Keratinocyte (primary cell): ENCODE measurements at regions not wholly inside any gene's neighbourhood (a gene's known extent, or its start where the extent isn't known, plus 50 kb on each side); places are given as distances from the start of the nearest gene placed in this dataset.

ENCODE experiments used
- DNase-seq: peaks from one replicate; pipeline ENCODE4 v3.0.0-alpha.2; 2011; ENCODE audit warnings: low read depth, missing footprints, low spot score
- FAIRE-seq: peaks from 2 replicates; lab custom pipeline; 2011; peaks lifted over from hg19 to GRCh38; lab: Jason Lieb, UNC
- H2AFZ ChIP-seq: 2 replicates; pipeline ENCODE4 v1.6.0; 2012; ENCODE audit warnings: low read length, control low read depth, inconsistent platforms; ENCODE audit not compliant: control insufficient read depth
- H3K27ac ChIP-seq: 2 replicates; pipeline ENCODE4 v1.5.1; 2011; ENCODE audit warnings: low read length; ENCODE audit not compliant: control insufficient read depth, insufficient read depth
- H3K27me3 ChIP-seq: 3 replicates; pipeline ENCODE4 v1.6.0; 2011; ENCODE audit warnings: low read length; ENCODE audit not compliant: control insufficient read depth, insufficient read depth; ENCODE audit errors: extremely low read depth
- H3K36me3 ChIP-seq, 2 experiments: 2 replicates in 1 of 2; 3 replicates in 1 of 2; pipeline ENCODE4 v1.5.1; 2011; ENCODE audit warnings: low read length in 2 of 2, mild to moderate bottlenecking in 1 of 2; ENCODE audit not compliant: control insufficient read depth in 2 of 2, insufficient read depth in 2 of 2; ENCODE audit errors: extremely low read depth in 1 of 2
- H3K4me1 ChIP-seq: 3 replicates; pipeline ENCODE4 v1.5.1; 2011; ENCODE audit warnings: low read length; ENCODE audit not compliant: control insufficient read depth, insufficient read depth; ENCODE audit errors: extremely low read depth
- H3K4me2 ChIP-seq: 3 replicates; pipeline ENCODE4 v1.6.0; 2011; ENCODE audit warnings: low read depth, low read length; ENCODE audit not compliant: control insufficient read depth, insufficient read depth; ENCODE audit errors: extremely low read depth
- H3K4me3 ChIP-seq, 3 experiments: fragments of 200-600 bp in 1 of 3; sonication (generic) in 1 of 3; 2 replicates in 2 of 3; 3 replicates in 1 of 3; pipeline ENCODE4 v1.5.1; 2011 to 2016; ENCODE audit warnings: low read length in 3 of 3, mild to moderate bottlenecking in 3 of 3, control low read depth in 2 of 3, inconsistent platforms in 1 of 3, low read depth in 1 of 3, mixed read lengths in 1 of 3, mixed run types in 1 of 3, moderate library complexity in 1 of 3; ENCODE audit not compliant: control insufficient read depth in 2 of 3, insufficient read depth in 2 of 3; ENCODE audit errors: extremely low read depth in 1 of 3
- H3K79me2 ChIP-seq: 2 replicates; pipeline ENCODE4 v1.6.0; 2012; ENCODE audit warnings: low read length; ENCODE audit not compliant: control insufficient read depth, insufficient read depth
- H3K9ac ChIP-seq: 3 replicates; pipeline ENCODE4 v1.6.0; 2011; ENCODE audit warnings: low read length; ENCODE audit not compliant: control insufficient read depth, insufficient read depth; ENCODE audit errors: extremely low read depth
- H3K9me1 ChIP-seq: 3 replicates; pipeline ENCODE4 v1.6.0; 2011; ENCODE audit warnings: low read length; ENCODE audit not compliant: control insufficient read depth, insufficient read depth; ENCODE audit errors: extremely low read depth
- H3K9me3 ChIP-seq: 2 replicates; pipeline ENCODE4 v1.5.1; 2012; ENCODE audit warnings: low read depth, low read length; ENCODE audit not compliant: control insufficient read depth
- H4K20me1 ChIP-seq: 3 replicates; pipeline ENCODE4 v1.6.0; 2011; ENCODE audit warnings: low read length; ENCODE audit not compliant: control insufficient read depth, insufficient read depth; ENCODE audit errors: extremely low read depth
- EZH2 ChIP-seq: IDR thresholded peaks from one replicate; pipeline ENCODE4 v1.6.1; 2012; ENCODE audit warnings: inconsistent platforms, mild to moderate bottlenecking, low read length, moderate library complexity
- dilution Hi-C: fragments of 300-500 bp; cut with MboI; formaldehyde crosslinking; loops from one replicate; pipeline ENCODE4 v1.7.0; 2020; ENCODE audit warnings: low sequenced_read_pairs; ENCODE audit not compliant: extremely low pct_ligation_motif_present
- TF ChIP-seq, protein P1 (sequence below), 3 experiments: IDR thresholded peaks in 1 of 3; conservative IDR thresholded peaks in 1 of 3; optimal IDR thresholded peaks in 1 of 3; 2 replicates in 2 of 3; 3 replicates in 1 of 3; pipeline versions ENCODE3 to v1.5.1; 2011; ENCODE audit warnings: low read length in 3 of 3, mild to moderate bottlenecking in 3 of 3, moderate library complexity in 2 of 3, control low read depth in 1 of 3, inconsistent platforms in 1 of 3; ENCODE audit not compliant: insufficient read depth in 2 of 3; ENCODE audit errors: extremely low read depth in 1 of 3

DNA sequence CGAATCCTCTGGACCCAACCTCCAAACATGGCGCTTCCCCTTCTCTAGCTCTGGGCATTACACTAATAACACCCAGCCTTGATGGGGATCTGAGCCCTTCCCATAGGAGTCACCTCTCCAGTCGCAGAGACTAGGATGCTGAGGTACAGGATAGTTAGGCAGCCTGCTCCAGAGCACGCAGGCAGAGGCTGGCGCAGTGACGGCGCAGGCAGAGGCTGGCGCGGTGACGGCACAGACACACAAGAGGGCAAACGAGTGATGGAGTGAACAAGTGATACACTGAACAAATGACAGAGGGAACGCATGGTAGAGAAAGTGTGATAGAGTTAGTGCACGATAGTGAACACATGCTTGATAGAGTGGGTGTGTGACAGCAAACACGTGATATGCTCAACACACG, 518.5 kb downstream of the EIPR1 start:
- H3K4me2 ChIP-seq: no peak overlapping the region
- TF ChIP-seq EZH2: no peak
- TF ChIP-seq, protein P1, sequence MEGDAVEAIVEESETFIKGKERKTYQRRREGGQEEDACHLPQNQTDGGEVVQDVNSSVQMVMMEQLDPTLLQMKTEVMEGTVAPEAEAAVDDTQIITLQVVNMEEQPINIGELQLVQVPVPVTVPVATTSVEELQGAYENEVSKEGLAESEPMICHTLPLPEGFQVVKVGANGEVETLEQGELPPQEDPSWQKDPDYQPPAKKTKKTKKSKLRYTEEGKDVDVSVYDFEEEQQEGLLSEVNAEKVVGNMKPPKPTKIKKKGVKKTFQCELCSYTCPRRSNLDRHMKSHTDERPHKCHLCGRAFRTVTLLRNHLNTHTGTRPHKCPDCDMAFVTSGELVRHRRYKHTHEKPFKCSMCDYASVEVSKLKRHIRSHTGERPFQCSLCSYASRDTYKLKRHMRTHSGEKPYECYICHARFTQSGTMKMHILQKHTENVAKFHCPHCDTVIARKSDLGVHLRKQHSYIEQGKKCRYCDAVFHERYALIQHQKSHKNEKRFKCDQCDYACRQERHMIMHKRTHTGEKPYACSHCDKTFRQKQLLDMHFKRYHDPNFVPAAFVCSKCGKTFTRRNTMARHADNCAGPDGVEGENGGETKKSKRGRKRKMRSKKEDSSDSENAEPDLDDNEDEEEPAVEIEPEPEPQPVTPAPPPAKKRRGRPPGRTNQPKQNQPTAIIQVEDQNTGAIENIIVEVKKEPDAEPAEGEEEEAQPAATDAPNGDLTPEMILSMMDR (optimal IDR thresholded peaks at IDR 0.05 in 1 of 3, IDR thresholded peaks at IDR 0.05 in 1 of 3, conservative IDR thresholded peaks at IDR 0.05 in 1 of 3; ENCODE audit: extremely low read depth in 1 of 3, insufficient read depth in 2 of 3, low read length in 3 of 3): no peak
- H3K9ac ChIP-seq: no peak overlapping the region
- no peaks in the 10 kb centered on the region for H3K36me3 ChIP-seq
- H2AFZ ChIP-seq: no peak overlapping the region
- no peaks in the 10 kb centered on the region for H4K20me1 ChIP-seq
- H3K9me1 ChIP-seq: no peaks in the 10 kb centered on the region
- H3K4me1 ChIP-seq: no peaks in the 10 kb centered on the region
- H3K27me3 ChIP-seq: no peaks in the 10 kb centered on the region
- FAIRE-seq (no peak), DNase-seq (no peak)
- no peaks in the 10 kb centered on the region for H3K79me2 ChIP-seq
- H3K9me3 ChIP-seq: peaks cover 3% of the 10 kb centered on the region
- dilution Hi-C loops: no loop called here
- no peak overlapping the region for H3K27ac ChIP-seq
- H3K4me3 ChIP-seq: no peak overlapping the region

DNA sequence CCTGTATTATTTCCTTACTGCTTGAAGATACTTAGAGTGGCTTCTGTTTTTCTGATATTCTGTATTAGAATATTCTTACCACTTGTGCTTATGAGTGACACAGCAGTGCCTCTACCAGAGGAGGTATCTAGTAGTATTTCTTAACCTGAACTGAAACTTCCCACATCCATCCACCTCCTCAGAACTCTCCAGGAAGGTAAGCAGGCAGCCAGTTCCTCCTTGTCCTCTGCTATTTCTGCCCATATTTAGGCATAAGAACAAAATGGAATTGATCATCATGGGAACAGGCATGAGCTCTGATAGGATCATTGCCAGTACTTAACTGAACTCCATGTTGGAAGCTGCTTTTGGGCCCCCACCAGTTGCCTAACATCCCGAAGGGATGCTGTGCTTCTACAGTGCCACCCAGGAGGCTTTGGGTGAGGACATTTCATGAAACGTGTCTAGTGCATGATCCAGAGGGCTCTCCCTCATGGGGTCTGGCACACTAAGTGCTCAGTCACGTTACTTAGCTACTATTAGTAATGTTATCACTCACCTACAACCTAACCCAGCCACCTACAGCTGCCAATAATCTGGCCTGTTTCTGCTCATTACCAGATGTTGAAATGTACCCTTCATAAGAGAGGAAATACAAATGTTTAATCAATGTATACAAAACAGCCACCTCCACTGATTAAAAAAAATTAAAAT, 520.7 kb downstream of the EIPR1 start:
- no peaks in the 10 kb centered on the region for H4K20me1 ChIP-seq
- H3K79me2 ChIP-seq: no peaks in the 10 kb centered on the region
- no peaks in the 10 kb centered on the region for H3K36me3 ChIP-seq
- FAIRE-seq (no peak), DNase-seq (no peak)
- no peaks in the 10 kb centered on the region for H3K9me1 ChIP-seq
- H3K9me3 ChIP-seq: peaks cover 3% of the 10 kb centered on the region
- H2AFZ ChIP-seq: no peak overlapping the region
- no peak overlapping the region for H3K9ac ChIP-seq
- H3K4me1 ChIP-seq: no peaks in the 10 kb centered on the region
- H3K4me3 ChIP-seq: no peak overlapping the region
- no peak overlapping the region for H3K4me2 ChIP-seq
- TF ChIP-seq, protein P1 (optimal IDR thresholded peaks at IDR 0.05 in 1 of 3, IDR thresholded peaks at IDR 0.05 in 1 of 3, conservative IDR thresholded peaks at IDR 0.05 in 1 of 3; ENCODE audit: extremely low read depth in 1 of 3, insufficient read depth in 2 of 3, low read length in 3 of 3): no peak
- no peak for TF ChIP-seq EZH2
- dilution Hi-C loops: no loop called here
- no peak overlapping the region for H3K27ac ChIP-seq
- no peaks in the 10 kb centered on the region for H3K27me3 ChIP-seq
